ENCODE measurements at regions not wholly inside any gene's neighbourhood (a gene's known extent, or its start where the extent isn't known, plus 50 kb on each side); places are given as distances from the start of the nearest gene placed in this dataset.

GRCh38 chr5:68129364-68129763 lies 86.2 kb upstream of the PIK3R1 start:
- TF ChIP-seq POLR2AphosphoS5 (IDR thresholded peaks at IDR 0.05; ENCODE audit: low read depth, low read length) (no peak), SIN3A (IDR thresholded peaks at IDR 0.05; ENCODE audit: borderline replicate concordance, insufficient read depth, low read length) (no peak), REST (IDR thresholded peaks at IDR 0.05; ENCODE audit: insufficient read depth in 1 of 2, low read depth in 2 of 2, low read length in 2 of 2) (no peak), TAF1 (IDR thresholded peaks at IDR 0.05; ENCODE audit: borderline replicate concordance, insufficient read depth, low read length) (no peak), FOXP2 (optimal IDR thresholded peaks at IDR 0.05; ENCODE audit: borderline replicate concordance, extremely low read depth, extremely low read length, insufficient read depth) (no peak)

Data from PFSK-1 (cell line).